ENCODE measurements at regions not wholly inside any gene's neighbourhood (a gene's known extent, or its start where the extent isn't known, plus 50 kb on each side); places are given as distances from the start of the nearest gene placed in this dataset.

GRCh38 chr16:85162478-85163277 is 50.4 kb upstream of the CIBAR2 start:
- Histone ChIP-seq H3K27me3 (no peaks in the 10 kb centered on the region), H3K4me3 (no peak overlapping the region), H3K4me1 (peaks cover 14% of the 10 kb centered on the region), H3K27ac (peak overlapping the region in 1 of 2 donors; percentile 27), H3K9me3 (no peaks in the 10 kb centered on the region), H3K36me3 (ENCODE audit: low read depth, missing control alignments) (no peaks in the 10 kb centered on the region)
- intact Hi-C loops (cut with DNase I; ENCODE audit: low total_unique reads), result no loop called here
- TF ChIP-seq POLR2A (IDR thresholded peaks at IDR 0.05) (no peak), CTCF (IDR thresholded peaks at IDR 0.05) (no peak)
- peak; percentile 60 for DNase-seq
- 76 to 83% methylated on average over 28 to 36 of the region's 36 CpGs for whole genome bisulfite sequencing, 2 donors

GRCh38 chr16:85163278-85164112 is 51.2 kb upstream of the CIBAR2 start:
- 88 to 91% methylated on average over 20 to 22 of the region's 22 CpGs for WGBS, 2 donors
- Histone ChIP-seq H3K4me1 (peaks cover 19% of the 10 kb centered on the region), H3K9me3 (no peaks in the 10 kb centered on the region), H3K4me3 (no peak overlapping the region), H3K27me3 (no peaks in the 10 kb centered on the region), H3K27ac (no peak overlapping the region), H3K36me3 (ENCODE audit: low read depth, missing control alignments) (no peaks in the 10 kb centered on the region)
- no peak for TF ChIP-seq POLR2A (IDR thresholded peaks at IDR 0.05)
- no peak for TF ChIP-seq CTCF (IDR thresholded peaks at IDR 0.05)
- DNase-seq, result no peak
- intact Hi-C loops (cut with DNase I; ENCODE audit: low total_unique reads), result no loop called here

GRCh38 chr16:85164431-85164830 is 52.2 kb upstream of the CIBAR2 start:
- no peaks in the 10 kb centered on the region for H3K27me3 ChIP-seq
- no peak for TF ChIP-seq POLR2A (IDR thresholded peaks at IDR 0.05)
- no peak for TF ChIP-seq CTCF (IDR thresholded peaks at IDR 0.05)
- no peaks in the 10 kb centered on the region for H3K9me3 ChIP-seq
- DNase-seq, result no peak
- no peak overlapping the region for H3K27ac ChIP-seq
- WGBS, 2 donors, result 54 to 55% methylated on average over 3 of the region's 3 CpGs
- no peak overlapping the region for H3K4me3 ChIP-seq
- intact Hi-C loops (cut with DNase I; ENCODE audit: low total_unique reads), result no loop called here
- no peaks in the 10 kb centered on the region for H3K36me3 ChIP-seq (ENCODE audit: low read depth, missing control alignments)
- peaks cover 19% of the 10 kb centered on the region for H3K4me1 ChIP-seq

- H3K9me3 ChIP-seq, result no peaks in the 10 kb centered on the region
- H3K4me3 ChIP-seq, result no peak overlapping the region
- H3K4me1 ChIP-seq, result peaks cover 19% of the 10 kb centered on the region
- intact Hi-C loops (cut with DNase I; ENCODE audit: low total_unique reads), result no loop called here
- H3K27me3 ChIP-seq, result no peaks in the 10 kb centered on the region
- DNase-seq, result no peak
- TF ChIP-seq CTCF (IDR thresholded peaks at IDR 0.05) (no peak), POLR2A (IDR thresholded peaks at IDR 0.05) (no peak)
- no peaks in the 10 kb centered on the region for H3K36me3 ChIP-seq (ENCODE audit: low read depth, missing control alignments)
- H3K27ac ChIP-seq, result no peak overlapping the region
- 63 to 67% methylated on average over 9 to 12 of the region's 12 CpGs for WGBS, 2 donors
Observed at GRCh38 chr16:85164838-85165516, 52.7 kb upstream of the CIBAR2 start.
